ENCODE measurements at regions not wholly inside any gene's neighbourhood (a gene's known extent, or its start where the extent isn't known, plus 50 kb on each side); places are given as distances from the start of the nearest gene placed in this dataset.

GRCh38 chr6:105940990-105941389 is 145.1 kb upstream of the PRDM1 start:
- TF ChIP-seq CTCF (IDR thresholded peaks at IDR 0.05; ENCODE audit: borderline replicate concordance, control extremely low read depth, extremely low read depth, insufficient read depth, missing control alignments): no peak
- in situ Hi-C loops (cut with MboI; ENCODE audit: low sequenced_read_pairs, unreplicated experiment): no loop called here
- DNase-seq (ENCODE audit: low spot score): no peak

DNA sequence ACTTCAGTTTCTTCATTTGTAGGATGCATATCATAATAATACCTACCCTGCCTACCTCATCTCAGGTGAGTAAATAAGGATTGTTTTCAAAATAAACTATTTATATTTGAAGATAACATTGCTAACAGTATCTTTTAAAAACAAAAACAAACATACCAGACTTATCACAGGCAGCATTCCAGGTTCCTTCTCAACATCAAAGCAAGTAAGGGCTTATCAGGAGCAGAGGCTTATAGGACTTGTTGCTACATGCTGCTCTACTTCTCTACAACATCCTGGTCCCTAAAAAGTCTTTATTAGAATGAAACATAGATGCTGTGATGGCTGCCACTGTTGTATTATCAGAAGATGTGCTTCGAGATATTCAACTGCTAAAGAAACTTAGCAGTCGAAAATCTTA is 149.2 kb upstream of the PRDM1 start:
- no peak for TF ChIP-seq CTCF (IDR thresholded peaks at IDR 0.05; ENCODE audit: borderline replicate concordance, control extremely low read depth, extremely low read depth, insufficient read depth, missing control alignments)
- in situ Hi-C loops (cut with MboI; ENCODE audit: low sequenced_read_pairs, unreplicated experiment): no loop called here
- DNase-seq (ENCODE audit: low spot score): no peak

GRCh38 chr6:105935416-105935815 is 150.7 kb upstream of the PRDM1 start:
- DNase-seq (ENCODE audit: low spot score): no peak
- in situ Hi-C loops (cut with MboI; ENCODE audit: low sequenced_read_pairs, unreplicated experiment): no loop called here
- no peak for TF ChIP-seq CTCF (IDR thresholded peaks at IDR 0.05; ENCODE audit: borderline replicate concordance, control extremely low read depth, extremely low read depth, insufficient read depth, missing control alignments)

DNA sequence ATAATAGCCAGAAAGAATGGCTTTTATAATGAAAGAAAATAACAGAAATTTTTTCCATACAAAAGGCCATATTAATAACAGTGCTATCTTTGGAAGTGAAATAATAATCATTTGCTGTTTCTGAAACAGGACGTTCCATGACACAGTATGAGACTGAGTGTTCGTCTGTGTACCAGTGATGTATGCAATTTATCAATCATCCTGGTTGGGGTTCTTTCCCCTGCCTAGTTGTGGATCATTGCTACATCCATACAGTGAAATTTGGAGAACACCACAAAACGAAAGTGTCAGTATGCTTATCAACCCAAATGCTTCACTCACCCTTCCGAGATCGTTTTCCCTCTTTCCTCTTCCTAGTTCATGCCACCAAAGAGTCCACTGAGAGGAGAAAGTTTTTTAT is 151.4 kb upstream of the PRDM1 start:
- TF ChIP-seq CTCF (IDR thresholded peaks at IDR 0.05; ENCODE audit: borderline replicate concordance, control extremely low read depth, extremely low read depth, insufficient read depth, missing control alignments): no peak
- in situ Hi-C loops (cut with MboI; ENCODE audit: low sequenced_read_pairs, unreplicated experiment): no loop called here
- no peak for DNase-seq (ENCODE audit: low spot score)

GRCh38 chr6:105932440-105932839 is 153.7 kb upstream of the PRDM1 start:
- TF ChIP-seq CTCF (IDR thresholded peaks at IDR 0.05; ENCODE audit: borderline replicate concordance, control extremely low read depth, extremely low read depth, insufficient read depth, missing control alignments): no peak
- in situ Hi-C loops (cut with MboI; ENCODE audit: low sequenced_read_pairs, unreplicated experiment): no loop called here
- no peak for DNase-seq (ENCODE audit: low spot score)

GRCh38 chr6:105929626-105930025 is 156.5 kb upstream of the PRDM1 start:
- no peak for DNase-seq (ENCODE audit: low spot score)
- no peak for TF ChIP-seq CTCF (IDR thresholded peaks at IDR 0.05; ENCODE audit: borderline replicate concordance, control extremely low read depth, extremely low read depth, insufficient read depth, missing control alignments)
- in situ Hi-C loops (cut with MboI; ENCODE audit: low sequenced_read_pairs, unreplicated experiment): no loop called here

DNA sequence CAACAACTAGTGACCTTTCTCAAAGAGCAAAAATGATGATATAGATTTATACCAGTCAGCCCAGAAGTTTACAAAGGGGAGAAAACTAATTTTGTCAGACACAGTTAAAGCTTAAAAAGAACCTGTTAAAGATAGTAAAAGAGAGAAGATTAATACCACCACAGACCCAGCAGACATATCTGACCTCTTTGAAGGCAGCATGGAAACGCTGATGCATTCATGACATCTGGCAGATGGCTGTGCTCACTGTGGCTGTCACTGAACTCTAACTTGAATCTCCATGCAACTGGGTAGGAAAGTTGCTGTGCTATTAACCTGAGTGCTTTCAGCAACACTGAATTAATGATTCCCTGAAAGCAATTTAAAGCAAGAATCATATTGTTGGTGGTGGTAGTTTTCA is 159.8 kb upstream of the PRDM1 start:
- in situ Hi-C loops (cut with MboI; ENCODE audit: low sequenced_read_pairs, unreplicated experiment): no loop called here
- no peak for TF ChIP-seq CTCF (IDR thresholded peaks at IDR 0.05; ENCODE audit: borderline replicate concordance, control extremely low read depth, extremely low read depth, insufficient read depth, missing control alignments)
- DNase-seq (ENCODE audit: low spot score): no peak
